GM18511 (cell line): ENCODE measurements at regions not wholly inside any gene's neighbourhood (a gene's known extent, or its start where the extent isn't known, plus 50 kb on each side); places are given as distances from the start of the nearest gene placed in this dataset.

Experiments
- ATAC-seq: cut with Tn5 transposase; IDR thresholded peaks from one replicate; pipeline ENCODE4 v1.9.1; 2021; ENCODE audit warnings: mild to moderate bottlenecking, moderate library complexity; ENCODE audit not compliant: unreplicated experiment

- no peak for ATAC-seq
Measured at GRCh38 chr16:79912592-79913310, 312.2 kb upstream of the MAF start.

- ATAC-seq, result no peak
Measured at GRCh38 chr16:79911660-79912059, 311.1 kb upstream of the MAF start.

DNA sequence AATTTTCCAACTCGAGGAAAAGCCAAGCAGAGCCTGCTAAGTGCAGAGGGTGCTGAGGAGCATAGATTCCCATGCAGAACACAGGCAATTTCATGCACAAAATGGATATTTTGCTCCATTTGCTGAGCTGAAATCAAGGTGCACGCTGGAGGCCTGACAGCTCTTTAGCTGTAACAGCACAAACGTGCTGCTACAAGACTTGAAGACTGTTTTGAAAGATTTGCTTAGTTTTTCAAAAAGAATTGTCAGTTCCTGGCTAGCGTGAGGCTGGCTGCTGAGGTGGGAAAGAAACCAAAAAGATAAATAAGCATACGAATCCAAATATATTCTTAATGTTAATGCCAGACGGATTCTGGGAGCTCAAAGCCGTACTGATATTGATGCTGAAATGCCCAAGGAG is 309.0 kb upstream of the MAF start:
- no peak for ATAC-seq

GRCh38 chr16:79903471-79903870 is 302.9 kb upstream of the MAF start:
- no peak for ATAC-seq

DNA sequence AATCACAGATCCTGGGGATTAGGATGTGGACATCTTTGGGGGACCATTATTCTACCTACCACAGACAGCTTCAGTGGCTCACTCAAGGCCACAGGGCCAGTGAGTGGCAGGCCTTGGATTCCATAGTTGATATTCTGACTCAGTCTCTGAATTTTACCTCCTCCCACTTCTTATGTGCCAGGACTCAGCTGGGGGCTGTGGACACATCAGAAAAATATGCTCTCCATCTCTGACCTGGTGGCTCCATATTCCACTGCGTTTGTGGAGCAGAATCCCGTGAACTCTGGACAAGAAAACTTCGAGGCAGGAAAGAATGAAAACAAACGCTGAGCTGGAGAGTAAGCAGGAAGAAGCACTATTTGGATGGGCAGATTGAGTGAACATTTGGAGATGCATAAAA is 301.8 kb upstream of the MAF start:
- ATAC-seq, result no peak

GRCh38 chr16:79901522-79901921 is 301.0 kb upstream of the MAF start:
- ATAC-seq, result no peak

DNA sequence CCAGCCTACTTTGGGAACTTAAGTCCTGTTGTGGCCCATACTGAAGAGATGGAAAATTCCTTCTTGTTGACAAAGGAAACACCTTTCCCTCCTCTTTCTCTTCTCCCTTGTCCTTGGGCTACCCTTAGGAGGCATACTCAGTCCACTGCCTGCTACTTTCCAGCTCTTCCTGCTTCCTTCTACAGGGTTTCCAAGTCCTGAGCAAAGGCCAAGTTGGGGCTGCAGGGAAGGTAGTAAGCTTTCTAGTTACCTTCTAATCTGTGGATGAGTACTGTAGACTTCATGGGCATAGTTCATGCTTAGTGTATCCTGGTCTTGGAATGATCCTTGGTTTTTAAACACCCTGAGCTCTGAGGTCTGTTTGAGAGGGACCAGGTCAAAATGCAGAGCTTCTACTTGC is 299.2 kb upstream of the MAF start:
- no peak for ATAC-seq

GRCh38 chr16:79899316-79899715 is 298.8 kb upstream of the MAF start:
- ATAC-seq, result no peak

- no peak for ATAC-seq
Measured at GRCh38 chr16:79898703-79899102, 298.2 kb upstream of the MAF start.

GRCh38 chr16:79897453-79898146 is 297.1 kb upstream of the MAF start:
- no peak for ATAC-seq

DNA sequence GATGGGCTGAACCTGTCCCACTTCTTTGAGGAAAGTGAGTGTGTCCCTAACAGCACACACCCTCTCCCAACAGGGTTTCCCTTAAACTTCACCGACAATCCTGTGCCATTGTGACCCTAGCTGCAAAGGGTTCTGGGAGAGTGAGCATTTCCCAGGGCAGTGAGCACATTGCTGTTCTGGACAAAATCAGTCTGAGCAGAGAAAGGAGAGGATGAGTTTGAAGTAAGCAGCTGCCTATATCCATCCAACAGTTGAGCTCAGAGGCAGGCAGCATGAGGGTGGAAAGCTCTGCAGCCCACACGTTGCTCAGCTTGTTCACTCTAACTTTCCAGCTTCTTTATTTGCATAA is 296.5 kb upstream of the MAF start:
- no peak for ATAC-seq

GRCh38 chr16:79895917-79896203 is 295.3 kb upstream of the MAF start:
- no peak for ATAC-seq

GRCh38 chr16:79895053-79895916 is 294.7 kb upstream of the MAF start:
- ATAC-seq, result no peak

DNA sequence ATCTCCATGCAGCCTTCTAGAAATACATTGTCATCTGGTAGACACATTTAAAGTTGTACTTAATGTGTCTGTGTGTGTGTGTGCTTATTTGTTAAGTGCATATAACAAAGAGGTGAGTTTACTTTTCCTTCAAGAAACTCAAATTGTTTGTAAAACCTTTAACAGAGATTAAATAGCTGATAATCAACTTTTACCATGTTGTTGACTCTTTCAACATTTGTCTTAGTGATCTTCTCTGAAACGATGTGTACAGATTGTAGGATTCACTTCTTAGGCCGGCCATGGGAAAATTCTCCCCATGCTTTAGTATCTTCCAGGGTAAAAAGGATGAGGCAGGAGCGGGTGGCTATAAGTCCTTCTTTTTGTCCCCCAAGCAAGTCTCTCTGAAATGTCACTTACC is 292.9 kb upstream of the MAF start:
- ATAC-seq, result no peak

- no peak for ATAC-seq
Measured at GRCh38 chr16:79892278-79892677, 291.7 kb upstream of the MAF start.

- ATAC-seq, result no peak
Measured at GRCh38 chr16:79891458-79891857, 290.9 kb upstream of the MAF start.

GRCh38 chr16:79887541-79888540 is 287.3 kb upstream of the MAF start:
- ATAC-seq, result no peak

DNA sequence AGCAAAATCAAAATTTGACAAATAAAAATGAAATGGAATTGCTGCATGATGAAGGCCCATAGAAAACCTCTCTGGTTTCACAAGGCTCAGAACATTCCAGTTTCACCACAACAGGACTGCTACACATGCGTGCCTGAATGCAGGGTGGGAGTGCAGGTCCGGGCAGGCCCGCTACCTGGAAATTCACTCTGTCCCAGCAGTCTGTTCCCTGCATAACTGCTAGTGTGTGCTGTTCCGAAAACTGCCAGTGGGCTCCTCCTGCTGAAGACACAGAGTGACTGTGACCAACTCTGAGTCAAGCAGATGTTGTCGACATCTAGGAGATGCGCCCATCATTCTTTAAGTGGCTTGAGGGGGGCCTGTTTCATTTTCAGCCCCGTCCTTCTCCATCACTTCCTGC is 284.8 kb upstream of the MAF start:
- ATAC-seq, result no peak

- no peak for ATAC-seq
Measured at GRCh38 chr16:79883494-79883893, 283.0 kb upstream of the MAF start.

DNA sequence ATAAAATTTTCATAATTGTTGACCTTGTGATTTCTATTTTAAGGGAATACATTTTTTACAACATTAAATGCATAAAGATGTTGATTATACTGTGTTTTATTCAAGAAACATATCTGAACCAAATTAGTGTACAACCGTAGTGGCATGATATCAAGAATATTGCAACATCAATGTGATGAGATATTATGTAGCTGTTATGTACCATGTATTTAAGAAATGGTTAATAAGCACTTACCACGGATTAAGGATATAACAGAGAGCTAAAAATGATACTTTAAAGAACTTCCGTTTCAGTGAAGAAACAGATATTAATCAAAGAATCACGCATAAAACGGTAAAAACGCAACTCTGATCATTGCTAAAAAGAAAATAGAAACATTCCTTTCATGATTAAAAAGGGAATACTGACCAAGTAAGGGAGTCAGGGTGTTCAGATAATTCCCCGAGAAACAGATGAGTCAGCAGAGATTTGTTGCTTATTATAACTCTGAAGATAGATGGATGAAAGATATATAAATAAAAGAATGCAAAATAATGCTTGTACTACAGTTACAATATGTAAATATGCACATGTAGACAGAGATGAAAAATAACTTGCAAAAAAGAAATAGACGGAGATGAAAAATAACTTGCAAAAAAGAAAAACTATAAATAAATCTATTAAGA is 281.9 kb upstream of the MAF start:
- no peak for ATAC-seq
